K562 (cell line): ENCODE measurements at regions not wholly inside any gene's neighbourhood (a gene's known extent, or its start where the extent isn't known, plus 50 kb on each side); places are given as distances from the start of the nearest gene placed in this dataset.

Experiments
- ATF7 ChIP-seq: fragments of 450-650 bp; IDR thresholded peaks from 2 replicates; pipeline ENCODE4 v1.7.1; 2014; ENCODE audit warnings: mild to moderate bottlenecking, moderate library complexity
- CTCF ChIP-seq, 3 experiments: IDR thresholded peaks in 2 of 3; conservative IDR thresholded peaks in 1 of 3; 2 replicates each; pipeline ENCODE4 v1.5.1; 2011 to 2012; ENCODE audit warnings: low read length in 3 of 3, mild to moderate bottlenecking in 3 of 3, control low read depth in 2 of 3, improper control_type of control experiment in 1 of 3, inconsistent platforms in 1 of 3, low read depth in 1 of 3, mixed read lengths in 1 of 3, moderate library complexity in 1 of 3; ENCODE audit not compliant: insufficient read depth in 2 of 3
- DPF2 ChIP-seq: fragments of 450-650 bp; IDR thresholded peaks from 2 replicates; pipeline ENCODE4 v1.6.1; 2016
- GATA2 ChIP-seq: sonication (generic); formaldehyde crosslinking; IDR thresholded peaks from 2 replicates; pipeline ENCODE4 v1.4.0; 2020; ENCODE audit warnings: mild to moderate bottlenecking, missing genetic modification reagents
- MAZ ChIP-seq, 2 experiments: fragments of 450-650 bp in 1 of 2; sonication (generic) in 1 of 2; formaldehyde crosslinking; IDR thresholded peaks in 1 of 2; conservative IDR thresholded peaks in 1 of 2; 2 replicates each; pipeline versions ENCODE4 v1.4.0 to v1.5.0; 2020; ENCODE audit warnings: mild to moderate bottlenecking in 1 of 2, missing genetic modification reagents in 1 of 2
- PRMT5 ChIP-seq: sonication (generic); formaldehyde crosslinking; IDR thresholded peaks from 2 replicates; pipeline ENCODE4 v1.5.0; 2020; ENCODE audit warnings: missing genetic modification reagents
- TCF7 ChIP-seq: sonication (generic); IDR thresholded peaks from 2 replicates; pipeline ENCODE4 v1.6.1; 2016; ENCODE audit warnings: antibody characterized with exemption, borderline replicate concordance
- TEAD2 ChIP-seq: fragments of 450-650 bp; IDR thresholded peaks from 2 replicates; pipeline ENCODE4 v1.6.1; 2016; ENCODE audit warnings: missing genetic modification characterization, control low read depth, missing compliant biosample characterization
- ZNF444 ChIP-seq: fragments of 250-450 bp; sonication (Bioruptor Pico); IDR thresholded peaks from 2 replicates; pipeline ENCODE4 v1.4.0; 2020; ENCODE audit warnings: mild to moderate bottlenecking, moderate library complexity
- ZZZ3 ChIP-seq: fragments of 450-650 bp; IDR thresholded peaks from 2 replicates; pipeline ENCODE4 v1.6.1; 2016; ENCODE audit warnings: antibody characterized with exemption, mild to moderate bottlenecking, moderate library complexity
- TF ChIP-seq, protein P1 (sequence below): sonication (generic); formaldehyde crosslinking; IDR thresholded peaks from 2 replicates; pipeline ENCODE4 v1.8.1; 2023; ENCODE audit warnings: mild to moderate bottlenecking, missing genetic modification reagents

- no peak for TF ChIP-seq ZZZ3
- TF ChIP-seq TEAD2 (tag), result no peak
- TF ChIP-seq, protein P1, sequence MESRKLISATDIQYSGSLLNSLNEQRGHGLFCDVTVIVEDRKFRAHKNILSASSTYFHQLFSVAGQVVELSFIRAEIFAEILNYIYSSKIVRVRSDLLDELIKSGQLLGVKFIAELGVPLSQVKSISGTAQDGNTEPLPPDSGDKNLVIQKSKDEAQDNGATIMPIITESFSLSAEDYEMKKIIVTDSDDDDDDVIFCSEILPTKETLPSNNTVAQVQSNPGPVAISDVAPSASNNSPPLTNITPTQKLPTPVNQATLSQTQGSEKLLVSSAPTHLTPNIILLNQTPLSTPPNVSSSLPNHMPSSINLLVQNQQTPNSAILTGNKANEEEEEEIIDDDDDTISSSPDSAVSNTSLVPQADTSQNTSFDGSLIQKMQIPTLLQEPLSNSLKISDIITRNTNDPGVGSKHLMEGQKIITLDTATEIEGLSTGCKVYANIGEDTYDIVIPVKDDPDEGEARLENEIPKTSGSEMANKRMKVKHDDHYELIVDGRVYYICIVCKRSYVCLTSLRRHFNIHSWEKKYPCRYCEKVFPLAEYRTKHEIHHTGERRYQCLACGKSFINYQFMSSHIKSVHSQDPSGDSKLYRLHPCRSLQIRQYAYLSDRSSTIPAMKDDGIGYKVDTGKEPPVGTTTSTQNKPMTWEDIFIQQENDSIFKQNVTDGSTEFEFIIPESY (CRISPR knock-in tag), result no peak
- no peak for TF ChIP-seq GATA2
- no peak for TF ChIP-seq MAZ (CRISPR knock-in tag; conservative IDR thresholded peaks at IDR 0.05 in 1 of 2, IDR thresholded peaks at IDR 0.05 in 1 of 2)
- no peak for TF ChIP-seq CTCF (IDR thresholded peaks at IDR 0.05 in 2 of 3, conservative IDR thresholded peaks at IDR 0.05 in 1 of 3; ENCODE audit: insufficient read depth in 2 of 3, low read depth in 1 of 3, low read length in 3 of 3)
- no peak for TF ChIP-seq ZNF444 (CRISPR knock-in tag)
- no peak for TF ChIP-seq DPF2
- no peak for TF ChIP-seq TCF7
- TF ChIP-seq PRMT5 (CRISPR knock-in tag), result no peak
- no peak for TF ChIP-seq ATF7
Observed at GRCh38 chr5:176733406-176734262, 76.7 kb upstream of the UNC5A start.
